Glutamatergic neuron (in vitro differentiated cells): ENCODE measurements at regions not wholly inside any gene's neighbourhood (a gene's known extent, or its start where the extent isn't known, plus 50 kb on each side); places are given as distances from the start of the nearest gene placed in this dataset.

Source experiments
- DNase-seq: peaks from one replicate; pipeline ENCODE4 v3.0.0; 2022
- H3K27ac Mint-ChIP-seq: one replicate; pipeline ENCODE4 v1.8.0; 2020; ENCODE audit warnings: mild to moderate bottlenecking, mixed read lengths, inconsistent platforms; ENCODE audit not compliant: unreplicated experiment
- H3K27me3 Mint-ChIP-seq: one replicate; pipeline ENCODE4 v1.8.0; 2020; ENCODE audit warnings: mild to moderate bottlenecking, moderate library complexity, mixed read lengths, inconsistent platforms; ENCODE audit not compliant: unreplicated experiment
- H3K36me3 Mint-ChIP-seq: one replicate; pipeline ENCODE4 v1.8.0; 2020; ENCODE audit warnings: mild to moderate bottlenecking, mixed read lengths, inconsistent platforms; ENCODE audit not compliant: unreplicated experiment
- H3K4me1 Mint-ChIP-seq: one replicate; pipeline ENCODE4 v1.8.0; 2020; ENCODE audit warnings: mild to moderate bottlenecking, low read depth, mixed read lengths, inconsistent platforms; ENCODE audit not compliant: unreplicated experiment
- H3K4me3 Mint-ChIP-seq: one replicate; pipeline ENCODE4 v1.8.0; 2020; ENCODE audit warnings: mild to moderate bottlenecking, mixed read lengths, inconsistent platforms; ENCODE audit not compliant: unreplicated experiment
- H3K9me3 Mint-ChIP-seq: one replicate; pipeline ENCODE4 v1.8.0; 2020; ENCODE audit warnings: mild to moderate bottlenecking, moderate library complexity, mixed read lengths, inconsistent platforms; ENCODE audit not compliant: unreplicated experiment
- TF ChIP-seq, protein P1 (sequence below): fragments of 200-600 bp; sonication (generic); IDR thresholded peaks from one replicate; pipeline ENCODE4 v1.5.0; 2021; ENCODE audit not compliant: partially characterized antibody, unreplicated experiment

DNA sequence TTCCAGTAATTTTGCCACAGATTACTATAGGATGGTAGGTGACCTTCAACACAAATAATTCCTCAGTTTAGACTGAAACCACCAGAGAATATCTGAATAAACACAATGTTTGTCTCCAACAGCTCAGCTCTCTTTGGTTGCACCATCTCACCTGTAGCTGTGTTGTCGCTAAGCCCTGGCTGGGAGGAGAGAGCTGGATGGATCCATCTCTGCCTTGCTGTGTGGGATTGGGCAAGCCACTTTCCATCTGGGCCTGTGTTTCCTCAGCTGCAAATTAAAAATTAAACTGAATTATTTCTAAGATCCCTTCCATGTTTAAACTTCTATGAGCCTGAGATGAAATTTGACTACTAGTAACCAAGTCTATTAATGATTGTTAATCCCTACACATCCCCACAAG is 310.2 kb downstream of the FBXW7 start:
- H3K27ac Mint-ChIP-seq = no peak overlapping the region
- peaks cover 2% of the 10 kb centered on the region for H3K4me1 Mint-ChIP-seq
- peaks cover 4% of the 10 kb centered on the region for H3K27me3 Mint-ChIP-seq
- H3K4me3 Mint-ChIP-seq = no peak overlapping the region
- H3K9me3 Mint-ChIP-seq = peaks cover 3% of the 10 kb centered on the region
- TF ChIP-seq, protein P1, sequence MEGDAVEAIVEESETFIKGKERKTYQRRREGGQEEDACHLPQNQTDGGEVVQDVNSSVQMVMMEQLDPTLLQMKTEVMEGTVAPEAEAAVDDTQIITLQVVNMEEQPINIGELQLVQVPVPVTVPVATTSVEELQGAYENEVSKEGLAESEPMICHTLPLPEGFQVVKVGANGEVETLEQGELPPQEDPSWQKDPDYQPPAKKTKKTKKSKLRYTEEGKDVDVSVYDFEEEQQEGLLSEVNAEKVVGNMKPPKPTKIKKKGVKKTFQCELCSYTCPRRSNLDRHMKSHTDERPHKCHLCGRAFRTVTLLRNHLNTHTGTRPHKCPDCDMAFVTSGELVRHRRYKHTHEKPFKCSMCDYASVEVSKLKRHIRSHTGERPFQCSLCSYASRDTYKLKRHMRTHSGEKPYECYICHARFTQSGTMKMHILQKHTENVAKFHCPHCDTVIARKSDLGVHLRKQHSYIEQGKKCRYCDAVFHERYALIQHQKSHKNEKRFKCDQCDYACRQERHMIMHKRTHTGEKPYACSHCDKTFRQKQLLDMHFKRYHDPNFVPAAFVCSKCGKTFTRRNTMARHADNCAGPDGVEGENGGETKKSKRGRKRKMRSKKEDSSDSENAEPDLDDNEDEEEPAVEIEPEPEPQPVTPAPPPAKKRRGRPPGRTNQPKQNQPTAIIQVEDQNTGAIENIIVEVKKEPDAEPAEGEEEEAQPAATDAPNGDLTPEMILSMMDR = no peak
- DNase-seq = no peak
- no peaks in the 10 kb centered on the region for H3K36me3 Mint-ChIP-seq

GRCh38 chr4:152224721-152225420 is 311.0 kb downstream of the FBXW7 start:
- Mint-ChIP-seq H3K36me3 (no peaks in the 10 kb centered on the region), H3K4me1 (peaks cover 2% of the 10 kb centered on the region), H3K27me3 (peaks cover 4% of the 10 kb centered on the region), H3K9me3 (peaks cover 3% of the 10 kb centered on the region), H3K4me3 (no peak overlapping the region), H3K27ac (no peak overlapping the region)
- TF ChIP-seq, protein P1 = no peak
- DNase-seq = no peak

- H3K4me1 Mint-ChIP-seq = peaks cover 2% of the 10 kb centered on the region
- no peak for DNase-seq
- TF ChIP-seq, protein P1 = no peak
- no peak overlapping the region for H3K27ac Mint-ChIP-seq
- no peak overlapping the region for H3K4me3 Mint-ChIP-seq
- peaks cover 3% of the 10 kb centered on the region for H3K9me3 Mint-ChIP-seq
- H3K27me3 Mint-ChIP-seq = peaks cover 4% of the 10 kb centered on the region
- no peaks in the 10 kb centered on the region for H3K36me3 Mint-ChIP-seq
Observed at GRCh38 chr4:152224223-152224622, 311.7 kb downstream of the FBXW7 start.

- Mint-ChIP-seq H3K4me3 (no peak overlapping the region), H3K9me3 (peaks cover 3% of the 10 kb centered on the region)
Observed at GRCh38 chr4:152223600-152223999, 312.3 kb downstream of the FBXW7 start.

GRCh38 chr4:152221816-152222516 is 313.9 kb downstream of the FBXW7 start:
- peaks cover 6% of the 10 kb centered on the region for H3K4me1 Mint-ChIP-seq
- peaks cover 4% of the 10 kb centered on the region for H3K27me3 Mint-ChIP-seq
- no peak overlapping the region for H3K4me3 Mint-ChIP-seq
- no peaks in the 10 kb centered on the region for H3K9me3 Mint-ChIP-seq
- H3K36me3 Mint-ChIP-seq = no peaks in the 10 kb centered on the region
- no peak for DNase-seq
- TF ChIP-seq, protein P1 = no peak
- H3K27ac Mint-ChIP-seq = no peak overlapping the region

More at GRCh38 chr4:152223600-152223999, 312.3 kb downstream of the FBXW7 start:
- H3K36me3 Mint-ChIP-seq = no peaks in the 10 kb centered on the region
- H3K27me3 Mint-ChIP-seq = peaks cover 4% of the 10 kb centered on the region
- H3K27ac Mint-ChIP-seq = no peak overlapping the region
- no peak for DNase-seq
- TF ChIP-seq, protein P1 = no peak
- H3K4me1 Mint-ChIP-seq = peaks cover 2% of the 10 kb centered on the region
